GM12878 (cell line): ENCODE measurements at regions not wholly inside any gene's neighbourhood (a gene's known extent, or its start where the extent isn't known, plus 50 kb on each side); places are given as distances from the start of the nearest gene placed in this dataset.

Experiments used
- E2F4 ChIP-seq: IDR thresholded peaks from 2 replicates; pipeline ENCODE4 v1.6.1; 2012; ENCODE audit warnings: low read depth, low read length, improper control_type of control experiment
- NKRF ChIP-seq: fragments of 450-650 bp; conservative IDR thresholded peaks from 2 replicates; pipeline ENCODE4 v1.6.1; 2017; ENCODE audit warnings: mild to moderate bottlenecking, moderate library complexity
- NRF1 ChIP-seq: conservative IDR thresholded peaks from 2 replicates; pipeline ENCODE4 v1.6.1; 2011; ENCODE audit warnings: mild to moderate bottlenecking, low read depth, low read length, improper control_type of control experiment

- TF ChIP-seq NKRF (no peak), NRF1 (no peak), E2F4 (no peak)
Observed at GRCh38 chr1:188551176-188551575, 1722.4 kb downstream of the PLA2G4A start.
